Ammon's horn (tissue), 1 donor: ENCODE measurements at regions not wholly inside any gene's neighbourhood (a gene's known extent, or its start where the extent isn't known, plus 50 kb on each side); places are given as distances from the start of the nearest gene placed in this dataset.
A peak's percentile ranks its signal among the peaks of the same experiment; 100 is the strongest.
"Not testable (repeated sequence)": the region's sequence is repeated elsewhere in the genome, so short reads cannot be mapped to it uniquely, and the experiment has no call there.

Source experiments
- DNase-seq: peaks from one replicate; pipeline ENCODE4 v3.0.0-alpha.2; 2016; ENCODE audit warnings: low spot score

DNA sequence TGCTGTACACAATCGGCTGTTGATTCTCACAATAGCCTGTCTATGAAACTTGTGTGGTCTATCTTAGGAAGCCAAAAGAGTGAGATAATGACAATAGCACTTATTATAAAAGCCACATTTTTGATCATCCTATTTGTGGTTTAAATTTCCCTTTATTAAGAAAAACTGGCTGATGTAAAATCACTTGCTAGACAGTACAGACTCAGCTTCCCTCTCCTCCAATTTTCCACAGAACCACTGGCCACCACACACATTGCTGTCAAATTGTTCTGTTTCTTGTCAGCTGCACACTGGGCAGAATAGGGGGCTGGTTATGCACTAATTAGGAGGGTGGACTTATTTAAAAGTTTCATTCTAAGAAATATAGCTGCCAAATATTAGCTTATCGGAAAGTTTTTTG, 425.9 kb downstream of the EPHA3 start:
- DNase-seq = no peak

- not testable (repeated sequence) for DNase-seq
Measured at GRCh38 chr3:89554587-89554986, 447.2 kb downstream of the EPHA3 start.

DNA sequence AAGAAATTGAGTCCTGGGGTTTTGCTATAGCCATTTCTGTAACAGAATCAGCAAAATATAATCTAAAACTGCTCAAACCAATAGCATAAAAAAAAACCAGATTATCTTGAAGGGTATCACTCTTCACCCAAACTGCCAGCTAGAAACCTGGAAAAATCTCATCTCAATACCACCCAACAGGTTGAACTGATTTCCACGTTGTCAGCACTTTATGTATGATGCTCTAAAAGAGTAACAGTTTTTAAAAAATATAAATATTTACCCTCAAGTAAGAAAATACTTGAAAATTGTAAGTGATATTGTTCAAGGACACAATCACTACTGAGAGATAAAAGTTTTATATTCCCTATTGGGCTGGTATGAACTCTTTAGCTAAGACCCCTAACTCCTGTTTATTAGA, 451.3 kb downstream of the EPHA3 start:
- DNase-seq = no peak

DNA sequence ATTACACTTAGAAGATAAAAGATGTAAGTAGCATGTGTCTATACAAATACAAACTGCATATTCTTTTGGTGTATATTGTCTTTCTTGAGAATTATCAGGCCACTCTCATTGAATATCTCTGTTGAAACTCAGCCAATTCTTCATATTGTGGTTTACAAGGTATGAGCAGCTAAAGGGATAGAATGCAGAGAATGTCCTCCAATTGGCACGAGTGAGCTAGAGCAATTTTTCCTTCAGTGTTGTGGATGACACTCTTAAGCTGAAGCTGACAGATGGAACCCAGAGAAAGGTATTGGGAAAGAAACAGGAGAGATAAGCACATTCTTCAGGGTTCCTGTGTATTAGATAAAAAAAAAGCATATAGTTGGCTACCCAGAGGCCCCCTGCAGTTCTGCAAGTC, 453.1 kb downstream of the EPHA3 start:
- no peak for DNase-seq

GRCh38 chr3:89562373-89562772, 455.0 kb downstream of the EPHA3 start:
- no peak for DNase-seq

- DNase-seq = no peak
Measured at GRCh38 chr3:89565098-89565497, 457.7 kb downstream of the EPHA3 start.

GRCh38 chr3:89570465-89570864, 463.0 kb downstream of the EPHA3 start:
- no peak for DNase-seq

DNA sequence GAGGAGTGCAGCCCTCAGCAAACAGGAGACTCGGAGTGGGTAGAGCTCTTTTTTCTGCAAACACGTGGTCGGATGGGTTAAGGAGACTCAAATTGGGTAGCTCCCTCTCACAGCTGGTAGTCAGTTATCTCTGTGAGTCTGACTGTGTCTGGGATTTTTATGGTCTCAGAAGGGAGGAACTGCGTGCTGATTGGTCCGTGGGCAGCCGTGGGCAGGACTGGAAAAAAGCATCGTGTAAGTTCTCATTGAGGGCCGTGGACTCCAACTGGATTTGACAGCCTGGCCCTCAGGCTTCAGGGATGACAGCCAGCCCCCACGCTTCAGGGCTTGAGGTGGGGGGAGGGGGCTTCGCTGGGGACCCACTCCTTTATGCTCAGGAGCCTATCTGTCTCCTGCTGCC, 463.9 kb downstream of the EPHA3 start:
- peak; percentile 28 for DNase-seq

- peak; percentile 45 for DNase-seq
Measured at GRCh38 chr3:89571707-89572106, 464.3 kb downstream of the EPHA3 start.

DNA sequence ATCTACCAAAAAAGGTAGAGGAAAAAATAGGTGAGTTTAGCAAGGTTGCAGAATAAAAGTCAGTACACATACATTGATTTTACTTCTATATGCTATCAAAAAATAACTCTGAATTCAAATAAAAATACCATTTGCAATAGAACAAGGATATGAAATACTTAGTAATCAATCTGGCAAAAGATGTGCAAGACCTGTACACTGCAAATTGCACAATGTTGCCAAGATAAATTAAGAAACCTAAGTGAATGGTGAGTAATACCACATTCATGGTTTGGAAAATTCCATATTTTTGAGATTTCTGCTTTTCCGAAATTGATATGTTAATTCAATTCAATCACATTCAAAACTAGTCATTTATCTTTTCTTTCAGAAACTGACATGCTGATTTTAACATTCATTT, 464.8 kb downstream of the EPHA3 start:
- no peak for DNase-seq

GRCh38 chr3:89576417-89576816, 469.0 kb downstream of the EPHA3 start:
- DNase-seq = no peak

GRCh38 chr3:89577637-89578530, 470.5 kb downstream of the EPHA3 start:
- DNase-seq = no peak

DNA sequence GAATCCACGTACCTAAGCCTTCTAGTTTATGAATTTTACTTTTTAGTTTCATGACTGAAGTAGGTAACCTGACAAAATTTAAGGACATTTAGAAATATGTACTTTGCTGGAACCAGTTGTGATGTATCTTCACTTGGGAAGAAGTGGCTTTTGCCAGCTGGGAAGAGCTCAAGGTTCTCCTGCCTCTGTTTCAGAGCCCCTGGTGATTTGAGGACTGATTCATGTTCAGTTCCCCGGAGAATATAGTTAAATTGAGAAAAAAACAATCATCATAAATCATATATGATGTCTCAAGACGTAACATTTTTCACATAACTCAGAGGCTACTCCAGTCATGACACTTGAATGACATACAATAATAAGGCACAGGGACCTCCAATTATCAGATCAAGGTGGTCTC, 473.4 kb downstream of the EPHA3 start:
- DNase-seq = no peak

DNA sequence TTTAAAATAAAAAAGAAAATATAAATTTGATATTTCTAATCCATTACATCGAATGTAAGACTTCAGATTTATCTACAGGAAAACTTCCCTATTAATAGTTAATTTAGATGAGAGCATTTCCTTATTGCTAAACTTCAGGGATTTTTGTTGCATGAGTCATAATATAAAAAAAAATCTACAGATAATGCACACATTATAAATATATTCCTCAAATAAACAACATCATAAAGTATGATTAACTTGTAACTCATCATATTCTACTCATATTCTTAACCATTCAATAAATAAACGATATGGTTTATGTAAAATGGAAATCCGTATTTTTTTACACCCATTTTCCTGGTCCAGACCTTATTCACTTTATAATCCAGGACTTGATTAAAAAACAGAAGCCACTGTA, 477.0 kb downstream of the EPHA3 start:
- DNase-seq = no peak

GRCh38 chr3:89586256-89586655, 478.8 kb downstream of the EPHA3 start:
- DNase-seq = peak; percentile 12

- no peak for DNase-seq
Measured at GRCh38 chr3:89586676-89587075, 479.3 kb downstream of the EPHA3 start.

GRCh38 chr3:89606151-89606550, 498.7 kb downstream of the EPHA3 start:
- DNase-seq = no peak

- no peak for DNase-seq
Measured at GRCh38 chr3:89612027-89612426, 504.6 kb downstream of the EPHA3 start.

DNA sequence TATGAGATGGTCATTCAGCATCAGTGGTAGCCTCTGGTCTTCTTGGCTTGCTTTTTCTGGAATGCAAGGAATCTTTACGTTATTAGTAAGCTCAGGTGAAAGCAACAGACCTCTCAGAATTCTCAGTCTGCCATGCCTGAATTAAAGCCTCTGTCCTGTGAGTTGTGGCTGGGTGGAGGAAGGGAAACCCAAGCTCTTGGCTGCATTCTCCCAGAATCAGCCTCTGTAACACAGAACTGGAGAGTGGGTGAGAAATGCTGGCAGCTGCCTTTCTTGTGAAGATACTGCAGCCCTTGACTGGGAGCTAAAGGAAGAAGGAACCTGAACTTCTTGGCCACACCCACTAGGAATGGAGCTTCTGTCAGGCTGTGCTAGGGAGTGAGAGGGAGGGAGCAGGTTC, 505.8 kb downstream of the EPHA3 start:
- DNase-seq = no peak

DNA sequence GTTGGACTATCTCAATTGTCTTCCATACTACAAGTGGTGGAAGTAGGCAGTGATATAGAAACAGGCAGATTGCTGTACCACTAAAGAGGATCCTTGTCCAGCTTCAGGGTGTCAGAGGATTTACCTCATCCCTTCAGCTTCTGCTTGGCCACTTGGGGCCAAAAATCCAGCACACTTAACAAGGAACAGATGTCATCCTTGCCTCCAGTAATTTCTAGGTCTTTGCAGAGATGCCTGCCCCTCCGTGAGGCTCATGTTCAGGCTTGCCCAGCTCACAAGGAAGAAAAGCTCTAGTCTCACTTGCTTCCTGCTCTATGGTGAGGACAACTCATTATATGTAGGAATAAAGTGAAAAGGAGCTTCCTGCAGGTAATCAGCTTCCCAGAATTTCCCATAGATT, 510.3 kb downstream of the EPHA3 start:
- no peak for DNase-seq

DNA sequence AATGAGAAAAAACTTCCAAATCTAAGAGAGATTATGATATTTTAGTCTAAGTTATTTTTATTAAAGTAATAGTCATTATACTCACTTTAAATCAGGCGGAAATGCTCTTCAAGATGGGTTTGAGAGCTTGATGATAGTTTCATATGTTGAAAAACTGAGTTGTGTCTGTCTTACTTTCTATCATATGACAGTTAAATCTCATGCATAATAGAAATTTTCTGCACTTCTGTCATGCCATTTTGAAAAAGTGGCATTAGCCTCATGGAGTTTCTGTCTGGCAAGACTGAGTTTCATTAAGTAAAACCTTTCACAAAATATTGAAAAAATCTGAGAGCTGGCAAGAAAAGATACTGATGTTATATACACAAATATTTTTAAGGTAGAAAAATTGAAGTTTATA, 511.8 kb downstream of the EPHA3 start:
- DNase-seq = no peak

DNA sequence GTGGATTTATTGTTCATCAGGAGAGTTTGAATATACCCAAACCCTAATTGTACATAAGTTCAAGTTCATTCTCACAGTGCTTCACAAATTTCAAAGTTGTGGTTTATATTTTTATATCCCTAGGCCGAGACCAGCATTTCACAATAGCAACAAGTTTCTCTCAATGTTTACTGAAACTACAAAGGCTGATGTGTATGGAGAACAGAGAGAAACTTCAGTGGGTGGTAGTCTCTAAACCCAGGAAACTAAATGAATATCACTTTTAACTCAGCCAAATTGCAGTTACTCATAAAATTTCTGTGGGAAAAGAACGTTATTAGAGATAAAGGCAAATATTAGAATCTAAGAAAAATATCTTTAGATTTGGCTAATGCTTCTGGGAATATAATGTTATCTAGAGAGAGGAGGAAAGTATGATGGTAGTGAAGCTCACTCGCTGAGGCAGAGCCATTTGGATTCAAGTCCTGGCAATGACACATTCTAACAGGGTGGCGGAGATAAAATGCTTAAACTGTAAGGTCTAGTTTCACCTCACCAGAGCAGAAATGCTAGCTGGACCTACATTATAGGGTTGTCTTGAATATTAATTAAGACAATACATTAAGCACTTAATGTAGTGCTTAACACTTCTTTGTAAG, 514.8 kb downstream of the EPHA3 start:
- DNase-seq = no peak

DNA sequence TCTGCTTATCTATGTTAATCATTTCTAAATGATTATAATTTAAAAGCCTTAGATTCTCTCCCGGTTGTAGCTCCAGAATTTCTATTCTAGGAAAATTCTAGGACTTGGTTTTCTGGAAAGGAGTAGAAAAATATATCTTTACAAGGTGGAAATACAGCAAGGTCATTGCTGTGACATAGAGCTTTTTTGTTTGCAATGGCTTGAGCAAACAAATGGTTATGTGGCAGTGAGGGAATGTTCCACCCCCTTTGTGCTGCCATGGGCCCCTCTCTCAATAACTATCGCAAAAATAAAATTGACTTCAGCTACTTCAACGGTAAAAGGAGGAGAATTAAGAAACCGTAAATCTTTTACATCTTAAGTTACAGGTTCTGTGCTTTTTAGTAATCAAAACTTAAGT, 517.1 kb downstream of the EPHA3 start:
- DNase-seq = no peak

- no peak for DNase-seq
Measured at GRCh38 chr3:89625945-89626344, 518.5 kb downstream of the EPHA3 start.
